Parathyroid adenoma (tissue), 2 donors: ENCODE measurements at regions not wholly inside any gene's neighbourhood (a gene's known extent, or its start where the extent isn't known, plus 50 kb on each side); places are given as distances from the start of the nearest gene placed in this dataset.

Experiments used
- H2AFZ ChIP-seq: fragments of 300-600 bp; sonication (generic); one replicate; pipeline ENCODE4 v1.7.0; 2017; ENCODE audit warnings: antibody characterized with exemption, mild to moderate bottlenecking
- H3K27ac ChIP-seq: fragments of 300-600 bp; sonication (generic); one replicate; pipeline ENCODE4 v1.7.0; 2017
- H3K27me3 ChIP-seq: fragments of 300-600 bp; sonication (generic); one replicate; pipeline ENCODE4 v1.7.0; 2017; ENCODE audit warnings: low read length; ENCODE audit not compliant: control insufficient read depth, insufficient read depth
- H3K36me3 ChIP-seq: fragments of 300-600 bp; sonication (generic); one replicate; pipeline ENCODE4 v1.7.0; 2017; ENCODE audit warnings: low read length; ENCODE audit not compliant: control insufficient read depth, insufficient read depth
- H3K4me1 ChIP-seq: fragments of 300-600 bp; sonication (generic); one replicate; pipeline ENCODE4 v1.7.0; 2017; ENCODE audit warnings: control low read depth
- H3K4me2 ChIP-seq: fragments of 300-600 bp; sonication (generic); one replicate; pipeline ENCODE4 v1.7.0; 2017; ENCODE audit warnings: low read length
- H3K4me3 ChIP-seq: fragments of 300-600 bp; sonication (generic); one replicate; pipeline ENCODE4 v1.7.0; 2017; ENCODE audit warnings: low read depth, low read length
- H3K79me2 ChIP-seq: fragments of 300-600 bp; sonication (generic); one replicate; pipeline ENCODE4 v1.7.0; 2017; ENCODE audit warnings: control low read depth
- H3K9ac ChIP-seq: fragments of 300-600 bp; sonication (generic); one replicate; pipeline ENCODE4 v1.7.0; 2017; ENCODE audit warnings: mild to moderate bottlenecking
- H3K9me3 ChIP-seq: fragments of 300-600 bp; sonication (generic); one replicate; pipeline ENCODE4 v1.7.0; 2017; ENCODE audit warnings: low read length; ENCODE audit not compliant: control insufficient read depth
- CTCF ChIP-seq: fragments of 300-600 bp; sonication (generic); IDR thresholded peaks from one replicate; pipeline ENCODE4 v1.7.0; 2017; ENCODE audit warnings: antibody characterized with exemption, mild to moderate bottlenecking
- donor health status: primary hyperparathyroidism.

GRCh38 chr4:164312671-164313070 is 441.3 kb upstream of the SMIM31 start:
- Histone ChIP-seq H3K4me3 (no peak overlapping the region), H3K36me3 (no peaks in the 10 kb centered on the region), H3K27me3 (no peaks in the 10 kb centered on the region), H3K4me2 (no peak overlapping the region), H3K9me3 (no peaks in the 10 kb centered on the region), H3K4me1 (no peaks in the 10 kb centered on the region), H3K9ac (no peak overlapping the region), H3K79me2 (no peaks in the 10 kb centered on the region), H2AFZ (no peak overlapping the region), H3K27ac (no peak overlapping the region)
- no peak for TF ChIP-seq CTCF

- Histone ChIP-seq H2AFZ (no peak overlapping the region), H3K9me3 (no peaks in the 10 kb centered on the region), H3K4me1 (no peaks in the 10 kb centered on the region), H3K27ac (no peak overlapping the region), H3K27me3 (no peaks in the 10 kb centered on the region), H3K4me2 (no peak overlapping the region), H3K9ac (no peak overlapping the region), H3K4me3 (no peak overlapping the region), H3K79me2 (no peaks in the 10 kb centered on the region), H3K36me3 (no peaks in the 10 kb centered on the region)
- TF ChIP-seq CTCF: no peak
Measured at GRCh38 chr4:164313853-164314252, 440.1 kb upstream of the SMIM31 start.

GRCh38 chr4:164318350-164318749 is 435.6 kb upstream of the SMIM31 start:
- H3K79me2 ChIP-seq: no peaks in the 10 kb centered on the region
- no peak overlapping the region for H3K27ac ChIP-seq
- H3K4me2 ChIP-seq: no peak overlapping the region
- H3K9me3 ChIP-seq: no peaks in the 10 kb centered on the region
- no peaks in the 10 kb centered on the region for H3K4me1 ChIP-seq
- H3K4me3 ChIP-seq: no peak overlapping the region
- no peaks in the 10 kb centered on the region for H3K27me3 ChIP-seq
- H3K9ac ChIP-seq: no peak overlapping the region
- no peaks in the 10 kb centered on the region for H3K36me3 ChIP-seq
- H2AFZ ChIP-seq: no peak overlapping the region
- no peak for TF ChIP-seq CTCF

- no peak overlapping the region for H3K4me3 ChIP-seq
- H3K4me1 ChIP-seq: no peaks in the 10 kb centered on the region
- no peaks in the 10 kb centered on the region for H3K27me3 ChIP-seq
- H2AFZ ChIP-seq: no peak overlapping the region
- no peaks in the 10 kb centered on the region for H3K9me3 ChIP-seq
- H3K9ac ChIP-seq: no peak overlapping the region
- H3K79me2 ChIP-seq: no peaks in the 10 kb centered on the region
- no peaks in the 10 kb centered on the region for H3K36me3 ChIP-seq
- no peak overlapping the region for H3K27ac ChIP-seq
- no peak overlapping the region for H3K4me2 ChIP-seq
- TF ChIP-seq CTCF: no peak
Measured at GRCh38 chr4:164319688-164320087, 434.2 kb upstream of the SMIM31 start.

GRCh38 chr4:164320847-164321246 is 433.1 kb upstream of the SMIM31 start:
- H3K9ac ChIP-seq: no peak overlapping the region
- no peak for TF ChIP-seq CTCF
- H3K4me3 ChIP-seq: no peak overlapping the region
- H2AFZ ChIP-seq: no peak overlapping the region
- H3K4me1 ChIP-seq: no peaks in the 10 kb centered on the region
- H3K27me3 ChIP-seq: no peaks in the 10 kb centered on the region
- no peaks in the 10 kb centered on the region for H3K36me3 ChIP-seq
- no peaks in the 10 kb centered on the region for H3K9me3 ChIP-seq
- H3K79me2 ChIP-seq: no peaks in the 10 kb centered on the region
- no peak overlapping the region for H3K27ac ChIP-seq
- H3K4me2 ChIP-seq: no peak overlapping the region
